Right atrium auricular region (tissue), 2 donors: ENCODE measurements at regions not wholly inside any gene's neighbourhood (a gene's known extent, or its start where the extent isn't known, plus 50 kb on each side); places are given as distances from the start of the nearest gene placed in this dataset.

Source experiments
- DNase-seq: peaks from one replicate; pipeline ENCODE4 v3.0.0-alpha.2; 2019; ENCODE audit warnings: low spot score
- H3K27ac ChIP-seq, 2 donors: fragments of 200-600 bp; sonication (generic); 1 replicate in 1 of 2; 2 replicates in 1 of 2; pipeline ENCODE4 v1.5.1; 2016 to 2019
- H3K27me3 ChIP-seq, 2 donors: fragments of 200-600 bp; sonication (generic); one replicate each; pipeline versions ENCODE4 v1.5.1 to v1.6.0; 2017 to 2019
- H3K36me3 ChIP-seq: fragments of 200-600 bp; sonication (generic); one replicate; pipeline ENCODE4 v1.5.1; 2016
- H3K4me1 ChIP-seq, 2 donors: fragments of 200-600 bp; sonication (generic); one replicate each; pipeline versions ENCODE4 v1.5.1 to v1.6.0; 2017 to 2019
- H3K4me3 ChIP-seq, 2 donors: fragments of 200-600 bp; sonication (generic); 1 replicate in 1 of 2; 2 replicates in 1 of 2; pipeline ENCODE4 v1.5.1; 2017 to 2019; ENCODE audit warnings: mild to moderate bottlenecking in 1 of 2, moderate library complexity in 1 of 2
- H3K9me3 ChIP-seq, 2 donors: fragments of 200-600 bp; sonication (generic); one replicate each; pipeline ENCODE4 v1.5.1; 2019
- CTCF ChIP-seq, 2 donors: fragments of 200-600 bp; sonication (generic); IDR thresholded peaks; one replicate each; pipeline ENCODE4 v1.5.1; 2019; ENCODE audit warnings: antibody characterized with exemption in 2 of 2

- H3K4me1 ChIP-seq: no peaks in the 10 kb centered on the region
- no peak for DNase-seq
- no peak overlapping the region for H3K4me3 ChIP-seq
- H3K27ac ChIP-seq: no peak overlapping the region
- no peaks in the 10 kb centered on the region for H3K9me3 ChIP-seq
- no peaks in the 10 kb centered on the region for H3K36me3 ChIP-seq
- no peak for TF ChIP-seq CTCF (IDR thresholded peaks at IDR 0.05)
- H3K27me3 ChIP-seq: no peaks in the 10 kb centered on the region
These were observed 528.2 kb upstream of the FANCL start for GRCh38 chr2:58769111-58769863.

- H3K4me1 ChIP-seq: no peaks in the 10 kb centered on the region
- no peak overlapping the region for H3K4me3 ChIP-seq
- no peaks in the 10 kb centered on the region for H3K9me3 ChIP-seq
- no peak for DNase-seq
- no peak overlapping the region for H3K27ac ChIP-seq
- no peaks in the 10 kb centered on the region for H3K36me3 ChIP-seq
- no peak for TF ChIP-seq CTCF (IDR thresholded peaks at IDR 0.05)
- no peaks in the 10 kb centered on the region for H3K27me3 ChIP-seq
These were observed 527.6 kb upstream of the FANCL start for GRCh38 chr2:58768715-58769080.

DNA sequence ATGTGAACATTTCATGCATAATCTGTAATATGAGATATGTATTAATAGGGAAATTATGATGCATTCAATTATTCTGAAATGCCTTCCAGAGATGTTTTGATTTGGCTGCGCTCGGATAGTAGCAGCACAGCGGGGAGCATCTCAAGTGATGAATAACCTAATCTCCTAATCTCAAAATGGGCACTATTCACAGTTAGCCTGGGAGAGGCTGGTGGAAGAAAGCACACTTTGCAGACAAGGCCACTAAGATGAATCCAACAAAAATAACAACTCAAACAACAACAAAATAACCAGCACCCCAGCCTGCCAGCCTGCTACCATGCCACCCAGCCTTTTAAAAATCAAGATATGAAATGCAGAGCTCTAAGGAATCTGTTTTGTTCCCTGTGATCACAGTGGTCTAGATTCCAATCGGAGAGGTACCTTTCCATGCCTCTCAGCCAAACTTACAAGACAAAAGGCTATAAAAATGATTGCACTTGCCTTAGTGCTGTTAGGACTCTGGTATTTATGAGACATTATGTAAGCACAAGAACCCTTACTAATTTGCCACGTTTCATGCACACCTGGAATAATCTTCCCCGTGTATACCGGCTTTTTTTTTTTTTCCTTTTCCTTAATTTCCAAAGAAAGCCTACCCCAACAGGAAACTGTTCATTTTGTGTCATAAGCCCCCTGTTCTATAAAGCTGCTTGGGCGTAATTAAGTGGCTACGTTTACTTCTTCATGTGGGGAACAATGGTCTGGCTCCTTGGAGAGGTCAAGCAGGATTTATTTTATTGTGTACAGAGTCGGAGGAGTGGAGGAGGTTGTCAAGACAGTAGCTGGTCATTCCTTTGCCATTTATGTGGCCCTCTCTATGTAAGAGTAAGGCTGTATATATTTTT is 526.9 kb upstream of the FANCL start:
- no peak for DNase-seq
- no peaks in the 10 kb centered on the region for H3K36me3 ChIP-seq
- no peaks in the 10 kb centered on the region for H3K4me1 ChIP-seq
- no peaks in the 10 kb centered on the region for H3K9me3 ChIP-seq
- H3K27ac ChIP-seq: no peak overlapping the region
- no peak for TF ChIP-seq CTCF (IDR thresholded peaks at IDR 0.05)
- no peaks in the 10 kb centered on the region for H3K27me3 ChIP-seq
- H3K4me3 ChIP-seq: no peak overlapping the region

DNA sequence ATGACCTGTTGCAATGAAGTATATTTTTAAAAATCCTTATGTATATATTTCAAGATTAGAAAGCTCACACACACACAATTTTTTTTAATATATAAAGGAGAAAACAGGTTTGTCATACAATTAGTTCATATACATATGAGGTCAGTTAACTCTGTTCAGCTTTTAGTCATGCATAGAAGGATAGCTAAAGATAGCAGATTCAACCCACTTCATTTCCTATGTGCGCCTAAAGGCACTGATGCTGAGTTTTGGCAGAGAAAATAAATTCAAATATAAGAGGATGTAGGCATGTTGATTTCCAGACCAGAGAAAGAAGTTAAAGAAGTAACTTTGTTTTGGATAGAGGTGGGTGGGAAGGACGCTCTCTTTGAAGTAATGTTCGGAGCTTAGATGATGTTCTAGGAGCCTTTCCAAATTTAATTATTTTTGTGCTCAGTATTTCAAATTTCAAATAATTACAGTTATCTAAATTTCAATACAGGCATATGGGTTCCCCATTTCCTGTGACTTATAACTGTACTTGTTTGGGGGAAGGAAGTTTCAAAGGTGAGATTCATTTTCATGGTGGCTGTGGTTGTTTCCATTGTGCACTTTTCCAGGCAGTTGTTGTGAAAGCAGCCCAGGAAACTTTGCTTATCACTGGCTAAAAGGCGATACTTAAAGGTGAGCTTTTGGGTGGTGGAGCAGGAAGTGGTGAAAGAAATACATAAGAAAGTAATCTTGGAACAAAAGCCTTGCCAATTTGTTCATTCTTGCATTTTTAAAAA is 523.4 kb upstream of the FANCL start:
- no peak overlapping the region for H3K27ac ChIP-seq
- no peaks in the 10 kb centered on the region for H3K4me1 ChIP-seq
- no peaks in the 10 kb centered on the region for H3K27me3 ChIP-seq
- H3K9me3 ChIP-seq: no peaks in the 10 kb centered on the region
- no peak overlapping the region for H3K4me3 ChIP-seq
- no peaks in the 10 kb centered on the region for H3K36me3 ChIP-seq
- DNase-seq: no peak
- TF ChIP-seq CTCF (IDR thresholded peaks at IDR 0.05): no peak

GRCh38 chr2:58762176-58762781 is 521.2 kb upstream of the FANCL start:
- DNase-seq: no peak
- Histone ChIP-seq H3K27me3 (no peaks in the 10 kb centered on the region), H3K9me3 (no peaks in the 10 kb centered on the region), H3K36me3 (no peaks in the 10 kb centered on the region), H3K4me3 (no peak overlapping the region), H3K4me1 (no peaks in the 10 kb centered on the region), H3K27ac (no peak overlapping the region)
- peak in 1 of 2 donors; percentile 60 for TF ChIP-seq CTCF (IDR thresholded peaks at IDR 0.05)
